ENCODE measurements at regions not wholly inside any gene's neighbourhood (a gene's known extent, or its start where the extent isn't known, plus 50 kb on each side); places are given as distances from the start of the nearest gene placed in this dataset.

DNA sequence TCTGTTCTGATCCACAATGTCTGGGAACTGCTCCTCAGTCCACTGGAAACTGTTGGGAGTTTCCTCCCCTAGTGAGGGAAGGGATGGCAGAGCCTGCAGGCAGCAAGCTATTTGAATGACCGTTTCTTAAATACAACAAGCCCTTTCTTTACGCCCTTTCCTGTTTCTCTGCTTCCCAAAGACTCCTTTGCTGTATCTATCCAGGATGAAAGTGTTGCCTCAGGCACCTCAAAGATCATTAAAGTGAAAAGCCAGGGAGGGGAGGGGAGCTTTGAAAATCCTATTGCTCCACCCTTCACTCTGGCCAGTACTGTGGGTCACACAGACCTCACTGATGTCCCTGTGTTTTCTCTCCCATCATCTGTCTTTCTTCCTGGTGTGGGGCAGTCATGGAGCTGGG lies 213.1 kb downstream of the RNF144B start:
- Histone ChIP-seq H3K27ac (ENCODE audit: low read depth in 2 of 2, low read length in 1 of 2) (no peak overlapping the region), H3F3A (replicated peaks; ENCODE audit: insufficient read depth) (no peaks in the 10 kb centered on the region), H2AFZ (ENCODE audit: low read depth) (no peak overlapping the region), H4K20me1 (ENCODE audit: insufficient read depth) (no peaks in the 10 kb centered on the region), H3K4me3 (ENCODE audit: low read depth in 2 of 2, low read length in 1 of 2) (no peak overlapping the region), H3K9ac (no peak overlapping the region), H3K9me2 (no peaks in the 10 kb centered on the region), H3K27me3 (ENCODE audit: insufficient read depth) (no peaks in the 10 kb centered on the region), H3K9me3 (no peaks in the 10 kb centered on the region), H3K79me2 (ENCODE audit: insufficient read depth) (no peaks in the 10 kb centered on the region), H3K36me3 (replicated peaks in 1 of 2; ENCODE audit: control insufficient read depth in 1 of 2, insufficient read depth in 2 of 2, low read length in 1 of 2) (no peaks in the 10 kb centered on the region), H3K4me1 (ENCODE audit: control insufficient read depth in 1 of 2, insufficient read depth in 2 of 2, low read depth in 1 of 2, low read length in 1 of 2) (peaks cover 0 to 11% of the 10 kb centered on the region in 2 experiments; a peak in 1 of 4 replicates), H3K4me2 (no peak overlapping the region)
- ChIA-PET CTCF (interaction anchor here (0.5 kb wide), 1 partner anchor 950 kb away, joined by 3 read pairs; no protein-coding TSS in a partner anchor), POLR2A (no interaction called here)
- 14% methylated on average over 2 of the region's 2 CpGs for WGBS (ENCODE audit: low lambda C conversion rate)
- DNase-seq: no peak
- TF ChIP-seq, protein P1, sequence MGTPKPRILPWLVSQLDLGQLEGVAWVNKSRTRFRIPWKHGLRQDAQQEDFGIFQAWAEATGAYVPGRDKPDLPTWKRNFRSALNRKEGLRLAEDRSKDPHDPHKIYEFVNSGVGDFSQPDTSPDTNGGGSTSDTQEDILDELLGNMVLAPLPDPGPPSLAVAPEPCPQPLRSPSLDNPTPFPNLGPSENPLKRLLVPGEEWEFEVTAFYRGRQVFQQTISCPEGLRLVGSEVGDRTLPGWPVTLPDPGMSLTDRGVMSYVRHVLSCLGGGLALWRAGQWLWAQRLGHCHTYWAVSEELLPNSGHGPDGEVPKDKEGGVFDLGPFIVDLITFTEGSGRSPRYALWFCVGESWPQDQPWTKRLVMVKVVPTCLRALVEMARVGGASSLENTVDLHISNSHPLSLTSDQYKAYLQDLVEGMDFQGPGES (IDR thresholded peaks at IDR 0.05; ENCODE audit: low read depth, low read length): no peak
- TF ChIP-seq NFIC (IDR thresholded peaks at IDR 0.05; ENCODE audit: borderline replicate concordance): no peak
- TF ChIP-seq FOXM1 (IDR thresholded peaks at IDR 0.05; ENCODE audit: low read depth): no peak
- TF ChIP-seq POLR2AphosphoS5 (IDR thresholded peaks at IDR 0.05; ENCODE audit: low read depth, low read length): no peak
- TF ChIP-seq YY1 (IDR thresholded peaks at IDR 0.05; ENCODE audit: low read depth): no peak
- no peak for TF ChIP-seq NRF1 (IDR thresholded peaks at IDR 0.05; ENCODE audit: low read depth, low read length)
- no peak for TF ChIP-seq RXRA (IDR thresholded peaks at IDR 0.05; ENCODE audit: borderline replicate concordance, low read depth)
- no peak for TF ChIP-seq RCOR1 (IDR thresholded peaks at IDR 0.05; ENCODE audit: low read length)
- TF ChIP-seq REST (IDR thresholded peaks at IDR 0.05; ENCODE audit: low read depth, low read length): no peak
- no peak for TF ChIP-seq RFX5 (IDR thresholded peaks at IDR 0.05; ENCODE audit: low read length)
- TF ChIP-seq, protein P2, sequence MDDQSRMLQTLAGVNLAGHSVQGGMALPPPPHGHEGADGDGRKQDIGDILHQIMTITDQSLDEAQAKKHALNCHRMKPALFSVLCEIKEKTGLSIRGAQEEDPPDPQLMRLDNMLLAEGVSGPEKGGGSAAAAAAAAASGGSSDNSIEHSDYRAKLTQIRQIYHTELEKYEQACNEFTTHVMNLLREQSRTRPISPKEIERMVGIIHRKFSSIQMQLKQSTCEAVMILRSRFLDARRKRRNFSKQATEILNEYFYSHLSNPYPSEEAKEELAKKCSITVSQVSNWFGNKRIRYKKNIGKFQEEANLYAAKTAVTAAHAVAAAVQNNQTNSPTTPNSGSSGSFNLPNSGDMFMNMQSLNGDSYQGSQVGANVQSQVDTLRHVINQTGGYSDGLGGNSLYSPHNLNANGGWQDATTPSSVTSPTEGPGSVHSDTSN (IDR thresholded peaks at IDR 0.05): no peak
- TF ChIP-seq, protein P3, sequence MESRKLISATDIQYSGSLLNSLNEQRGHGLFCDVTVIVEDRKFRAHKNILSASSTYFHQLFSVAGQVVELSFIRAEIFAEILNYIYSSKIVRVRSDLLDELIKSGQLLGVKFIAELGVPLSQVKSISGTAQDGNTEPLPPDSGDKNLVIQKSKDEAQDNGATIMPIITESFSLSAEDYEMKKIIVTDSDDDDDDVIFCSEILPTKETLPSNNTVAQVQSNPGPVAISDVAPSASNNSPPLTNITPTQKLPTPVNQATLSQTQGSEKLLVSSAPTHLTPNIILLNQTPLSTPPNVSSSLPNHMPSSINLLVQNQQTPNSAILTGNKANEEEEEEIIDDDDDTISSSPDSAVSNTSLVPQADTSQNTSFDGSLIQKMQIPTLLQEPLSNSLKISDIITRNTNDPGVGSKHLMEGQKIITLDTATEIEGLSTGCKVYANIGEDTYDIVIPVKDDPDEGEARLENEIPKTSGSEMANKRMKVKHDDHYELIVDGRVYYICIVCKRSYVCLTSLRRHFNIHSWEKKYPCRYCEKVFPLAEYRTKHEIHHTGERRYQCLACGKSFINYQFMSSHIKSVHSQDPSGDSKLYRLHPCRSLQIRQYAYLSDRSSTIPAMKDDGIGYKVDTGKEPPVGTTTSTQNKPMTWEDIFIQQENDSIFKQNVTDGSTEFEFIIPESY (IDR thresholded peaks at IDR 0.05; ENCODE audit: borderline replicate concordance, low read depth): no peak
- no peak for TF ChIP-seq GATA2 (CRISPR knock-in tag; IDR thresholded peaks at IDR 0.05)
- no peak for TF ChIP-seq MEF2A (IDR thresholded peaks at IDR 0.05; ENCODE audit: borderline replicate concordance, low read depth)
- no peak for TF ChIP-seq CTCF (IDR thresholded peaks at IDR 0.05)
